ENCODE measurements at regions not wholly inside any gene's neighbourhood (a gene's known extent, or its start where the extent isn't known, plus 50 kb on each side); places are given as distances from the start of the nearest gene placed in this dataset.
"Not testable (repeated sequence)": the region's sequence is repeated elsewhere in the genome, so short reads cannot be mapped to it uniquely, and the experiment has no call there.

GRCh38 chr2:111671426-111672150 lies 212.4 kb downstream of the ANAPC1 start:
- no peak for DNase-seq (ENCODE audit: low read depth, low spot score)
- H3K4me3 ChIP-seq (ENCODE audit: low read length), result no peak overlapping the region

- not testable (repeated sequence) for DNase-seq (ENCODE audit: low read depth, low spot score); H3K4me3 ChIP-seq (ENCODE audit: low read length)
Measured at GRCh38 chr2:111672641-111673040, 211.4 kb downstream of the ANAPC1 start.

DNA sequence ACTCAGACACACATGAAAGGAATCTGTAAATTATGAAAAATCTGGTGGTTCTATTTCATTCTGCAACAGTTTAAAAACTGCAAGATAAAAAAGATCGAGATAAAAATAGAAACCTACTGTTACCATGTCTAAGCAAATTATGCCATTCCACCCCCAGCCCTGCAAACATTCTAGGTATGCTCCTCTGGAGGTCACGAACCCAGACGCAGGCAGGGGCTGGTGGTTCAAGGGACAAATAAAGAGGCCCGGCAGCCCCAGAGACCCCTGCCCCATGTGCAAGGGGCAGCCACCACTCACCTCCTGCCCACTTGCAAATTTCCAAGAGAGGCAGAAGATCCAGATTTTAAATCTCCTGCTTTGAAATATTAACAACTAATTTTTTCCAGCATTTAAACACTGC lies 210.5 kb downstream of the ANAPC1 start:
- no peak overlapping the region for H3K4me3 ChIP-seq (ENCODE audit: low read length)
- DNase-seq (ENCODE audit: low read depth, low spot score), result no peak

DNA sequence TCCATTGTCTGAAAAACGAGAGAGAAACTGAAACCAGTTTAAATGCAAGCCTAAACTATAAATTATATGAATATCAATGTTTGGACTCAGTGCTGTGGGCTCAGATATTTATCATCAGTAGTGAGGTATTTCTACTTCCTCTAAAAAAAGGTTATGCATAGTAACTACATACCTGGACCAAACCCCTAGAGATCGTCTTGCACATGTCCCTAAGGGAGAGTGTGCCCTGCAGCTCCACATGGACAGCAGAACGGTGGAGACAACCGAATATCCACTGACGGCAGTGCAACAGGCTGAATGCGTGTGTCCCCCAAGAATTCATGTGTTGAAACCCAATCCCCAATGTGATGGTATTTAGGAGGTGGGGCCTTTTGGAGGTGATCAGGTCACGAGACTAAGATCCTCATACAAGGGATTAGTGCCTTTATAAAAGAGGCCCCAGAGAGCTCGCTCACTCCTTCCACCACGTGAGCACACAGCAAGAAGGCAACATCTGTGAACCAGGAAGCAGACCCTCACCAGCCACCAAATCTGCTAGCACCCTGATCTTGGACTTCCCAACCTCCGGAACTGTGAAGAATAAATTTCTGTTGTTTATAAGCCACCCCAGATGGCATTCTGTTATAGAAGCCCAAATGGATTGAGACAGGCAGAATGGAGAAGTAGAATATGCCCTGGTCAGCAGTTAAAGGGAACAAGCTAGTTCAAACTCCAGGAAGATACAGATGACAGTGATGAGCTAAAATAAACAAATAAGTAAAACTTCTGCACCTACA lies 208.4 kb downstream of the ANAPC1 start:
- no peak overlapping the region for H3K4me3 ChIP-seq (ENCODE audit: low read length)
- DNase-seq (ENCODE audit: low read depth, low spot score), result no peak

DNA sequence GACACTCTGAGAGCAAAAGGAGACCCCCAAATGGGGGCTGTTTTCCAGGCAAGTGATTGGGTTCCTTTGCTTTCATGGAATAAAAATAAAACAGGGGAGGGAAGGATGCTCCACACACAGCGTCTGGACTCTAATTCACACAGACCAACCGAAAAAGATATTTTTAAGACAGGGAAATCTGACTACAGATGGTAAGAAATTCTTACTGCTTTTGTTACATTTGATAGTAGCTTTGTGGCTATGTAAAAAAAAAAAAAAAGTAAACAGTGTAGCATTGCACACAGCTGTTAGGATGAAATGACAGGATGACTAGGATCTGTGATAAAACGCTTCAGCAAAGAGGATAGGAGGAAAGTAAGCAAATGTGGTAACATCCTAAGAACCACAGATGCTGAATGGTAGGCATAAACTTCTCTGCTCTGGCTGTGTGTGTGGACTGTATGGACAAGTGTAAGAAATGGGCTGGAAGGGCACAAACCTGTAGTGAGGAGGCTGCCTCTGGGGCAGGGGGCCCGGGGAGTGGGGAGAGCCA lies 207.6 kb downstream of the ANAPC1 start:
- peak; percentile 39 for DNase-seq (ENCODE audit: low read depth, low spot score)
- no peak overlapping the region for H3K4me3 ChIP-seq (ENCODE audit: low read length)

- H3K4me3 ChIP-seq (ENCODE audit: low read length), result no peak overlapping the region
- DNase-seq (ENCODE audit: low read depth, low spot score), result no peak
Measured at GRCh38 chr2:111678161-111678560, 205.8 kb downstream of the ANAPC1 start.

DNA sequence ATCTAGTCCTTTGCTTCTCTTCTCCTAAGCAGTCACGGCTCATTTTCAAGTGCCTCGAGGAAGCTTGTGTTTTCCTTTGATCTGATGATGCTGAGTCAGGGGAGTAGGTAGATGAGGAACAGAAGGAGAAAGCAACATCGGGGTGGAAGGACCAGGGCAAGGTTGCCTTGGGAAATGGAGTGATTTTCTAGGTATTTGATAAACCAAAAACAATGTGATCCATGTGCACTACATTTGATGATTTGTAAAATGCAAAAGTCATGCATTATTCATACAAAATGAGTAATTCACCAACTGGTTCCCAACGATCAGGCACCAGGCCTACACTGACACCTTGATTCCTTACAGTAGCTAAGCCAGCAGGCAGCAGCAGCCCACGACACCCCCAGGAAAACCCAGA lies 205.3 kb downstream of the ANAPC1 start:
- DNase-seq (ENCODE audit: low read depth, low spot score), result no peak
- no peak overlapping the region for H3K4me3 ChIP-seq (ENCODE audit: low read length)

DNA sequence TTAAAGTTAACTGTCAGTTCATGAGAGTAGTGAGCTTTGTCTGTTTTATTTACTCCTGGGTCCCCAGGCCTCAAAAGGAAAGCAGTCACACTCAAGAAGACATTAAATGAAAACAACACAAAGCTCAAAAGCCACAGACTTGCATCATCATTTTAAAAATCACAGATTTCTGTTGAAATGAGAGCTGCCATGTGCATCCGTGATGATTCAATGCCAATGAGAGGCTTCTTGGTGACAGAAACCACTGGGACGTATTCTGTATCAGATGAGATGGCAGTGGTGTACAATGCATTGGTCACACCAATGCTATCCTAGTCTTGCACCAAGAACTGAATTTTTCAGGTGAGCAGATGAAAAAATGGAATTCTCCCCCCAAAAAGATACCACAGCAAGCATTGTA lies 204.8 kb downstream of the ANAPC1 start:
- H3K4me3 ChIP-seq (ENCODE audit: low read length), result no peak overlapping the region
- DNase-seq (ENCODE audit: low read depth, low spot score), result peak; percentile 57

DNA sequence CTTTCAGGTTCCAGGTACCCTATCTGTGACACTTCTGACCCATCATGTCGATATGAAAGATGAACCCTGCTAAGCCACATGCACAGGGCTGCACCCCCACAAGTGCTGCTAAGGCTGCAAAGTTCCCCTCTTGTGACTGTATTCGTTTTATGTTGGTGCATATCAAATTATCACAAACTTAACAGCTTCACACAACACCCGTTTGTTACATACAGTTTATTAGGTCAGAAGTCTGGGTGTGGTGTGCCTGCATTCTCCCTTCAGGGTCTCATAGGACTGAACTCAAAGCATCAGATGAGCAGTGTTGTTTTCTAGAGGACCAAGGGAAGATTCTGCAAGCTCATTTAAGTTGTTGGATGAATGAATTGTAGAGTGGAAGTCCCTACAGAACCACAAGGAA lies 199.4 kb downstream of the ANAPC1 start:
- no peak overlapping the region for H3K4me3 ChIP-seq (ENCODE audit: low read length)
- no peak for DNase-seq (ENCODE audit: low read depth, low spot score)

- no peak for DNase-seq (ENCODE audit: low read depth, low spot score)
- H3K4me3 ChIP-seq (ENCODE audit: low read length), result no peak overlapping the region
Measured at GRCh38 chr2:111685342-111685741, 198.7 kb downstream of the ANAPC1 start.

GRCh38 chr2:111686994-111687393 lies 197.0 kb downstream of the ANAPC1 start:
- no peak for DNase-seq (ENCODE audit: low read depth, low spot score)
- no peak overlapping the region for H3K4me3 ChIP-seq (ENCODE audit: low read length)

DNA sequence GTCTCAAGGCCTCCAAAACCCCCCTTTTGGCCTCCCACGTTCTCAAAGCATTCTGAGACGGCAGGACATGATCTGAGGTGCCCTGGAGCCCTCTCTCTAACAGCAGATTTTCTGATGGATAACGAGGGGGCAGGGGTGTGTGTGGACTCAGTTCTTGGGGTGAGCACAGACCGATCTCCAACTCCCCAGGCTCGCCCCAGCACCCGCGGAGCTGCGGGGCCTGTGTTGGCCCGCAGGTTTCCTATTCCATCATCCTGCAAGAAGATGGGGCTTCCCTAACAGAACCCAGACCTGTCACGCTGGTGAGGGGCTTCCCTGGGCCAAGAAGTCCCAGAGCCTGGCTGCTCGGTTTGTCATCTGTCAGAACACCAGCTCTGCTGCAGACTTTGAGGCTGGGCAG lies 196.1 kb downstream of the ANAPC1 start:
- DNase-seq (ENCODE audit: low read depth, low spot score), result no peak
- no peak overlapping the region for H3K4me3 ChIP-seq (ENCODE audit: low read length)

- no peak for DNase-seq (ENCODE audit: low read depth, low spot score)
- H3K4me3 ChIP-seq (ENCODE audit: low read length), result no peak overlapping the region
Measured at GRCh38 chr2:111688482-111688881, 195.5 kb downstream of the ANAPC1 start.

GRCh38 chr2:111689174-111689573 lies 194.8 kb downstream of the ANAPC1 start:
- DNase-seq (ENCODE audit: low read depth, low spot score), result no peak
- no peak overlapping the region for H3K4me3 ChIP-seq (ENCODE audit: low read length)

- no peak for DNase-seq (ENCODE audit: low read depth, low spot score)
- no peak overlapping the region for H3K4me3 ChIP-seq (ENCODE audit: low read length)
Measured at GRCh38 chr2:111689941-111690340, 194.1 kb downstream of the ANAPC1 start.

GRCh38 chr2:111691164-111691875 lies 192.7 kb downstream of the ANAPC1 start:
- no peak overlapping the region for H3K4me3 ChIP-seq (ENCODE audit: low read length)
- DNase-seq (ENCODE audit: low read depth, low spot score), result no peak

GRCh38 chr2:111692311-111692710 lies 191.7 kb downstream of the ANAPC1 start:
- H3K4me3 ChIP-seq (ENCODE audit: low read length), result no peak overlapping the region
- DNase-seq (ENCODE audit: low read depth, low spot score), result no peak

- no peak overlapping the region for H3K4me3 ChIP-seq (ENCODE audit: low read length)
- DNase-seq (ENCODE audit: low read depth, low spot score), result no peak
Measured at GRCh38 chr2:111694700-111695101, 189.3 kb downstream of the ANAPC1 start.

GRCh38 chr2:111695441-111696007 lies 188.5 kb downstream of the ANAPC1 start:
- no peak for DNase-seq (ENCODE audit: low read depth, low spot score)
- H3K4me3 ChIP-seq (ENCODE audit: low read length), result no peak overlapping the region

- DNase-seq (ENCODE audit: low read depth, low spot score), result no peak
Measured at GRCh38 chr2:111696226-111696625, 187.8 kb downstream of the ANAPC1 start.

More at GRCh38 chr2:111696226-111696625, 187.8 kb downstream of the ANAPC1 start:
- no peak overlapping the region for H3K4me3 ChIP-seq (ENCODE audit: low read length)

All from Jurkat, Clone E6-1 (cell line).